BE2C (cell line): ENCODE measurements at regions not wholly inside any gene's neighbourhood (a gene's known extent, or its start where the extent isn't known, plus 50 kb on each side); places are given as distances from the start of the nearest gene placed in this dataset.

Source experiments
- DNase-seq: peaks from one replicate; pipeline ENCODE4 v3.0.0-alpha.2; 2020
- H3K27me3 ChIP-seq: fragments of 250-450 bp; sonication (Bioruptor Pico); 2 replicates; pipeline ENCODE4 v1.5.1; 2020; ENCODE audit warnings: mild to moderate bottlenecking
- H3K36me3 ChIP-seq: fragments of 250-450 bp; sonication (Bioruptor Pico); 2 replicates; pipeline ENCODE4 v1.5.1; 2020; ENCODE audit warnings: mild to moderate bottlenecking
- H3K4me1 ChIP-seq: fragments of 250-450 bp; sonication (Bioruptor Pico); 2 replicates; pipeline ENCODE4 v1.5.1; 2020
- H3K4me3 ChIP-seq: 2 replicates; pipeline ENCODE4 v1.5.1; 2011; ENCODE audit warnings: low read depth, low read length
- H3K9me3 ChIP-seq: fragments of 250-450 bp; sonication (Bioruptor Pico); 2 replicates; pipeline ENCODE4 v1.5.1; 2020
- TF ChIP-seq, protein P1 (sequence below): IDR thresholded peaks from 2 replicates; pipeline ENCODE4 v1.5.1; 2012; ENCODE audit warnings: mild to moderate bottlenecking, low read depth, low read length

- Histone ChIP-seq H3K9me3 (no peaks in the 10 kb centered on the region), H3K4me1 (no peaks in the 10 kb centered on the region), H3K4me3 (no peak overlapping the region), H3K36me3 (no peaks in the 10 kb centered on the region), H3K27me3 (no peaks in the 10 kb centered on the region; the same call in 1 of the 2 replicates)
- TF ChIP-seq, protein P1, sequence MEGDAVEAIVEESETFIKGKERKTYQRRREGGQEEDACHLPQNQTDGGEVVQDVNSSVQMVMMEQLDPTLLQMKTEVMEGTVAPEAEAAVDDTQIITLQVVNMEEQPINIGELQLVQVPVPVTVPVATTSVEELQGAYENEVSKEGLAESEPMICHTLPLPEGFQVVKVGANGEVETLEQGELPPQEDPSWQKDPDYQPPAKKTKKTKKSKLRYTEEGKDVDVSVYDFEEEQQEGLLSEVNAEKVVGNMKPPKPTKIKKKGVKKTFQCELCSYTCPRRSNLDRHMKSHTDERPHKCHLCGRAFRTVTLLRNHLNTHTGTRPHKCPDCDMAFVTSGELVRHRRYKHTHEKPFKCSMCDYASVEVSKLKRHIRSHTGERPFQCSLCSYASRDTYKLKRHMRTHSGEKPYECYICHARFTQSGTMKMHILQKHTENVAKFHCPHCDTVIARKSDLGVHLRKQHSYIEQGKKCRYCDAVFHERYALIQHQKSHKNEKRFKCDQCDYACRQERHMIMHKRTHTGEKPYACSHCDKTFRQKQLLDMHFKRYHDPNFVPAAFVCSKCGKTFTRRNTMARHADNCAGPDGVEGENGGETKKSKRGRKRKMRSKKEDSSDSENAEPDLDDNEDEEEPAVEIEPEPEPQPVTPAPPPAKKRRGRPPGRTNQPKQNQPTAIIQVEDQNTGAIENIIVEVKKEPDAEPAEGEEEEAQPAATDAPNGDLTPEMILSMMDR = no peak
- no peak for DNase-seq
Measured at GRCh38 chr5:135776457-135776856, 58.0 kb upstream of the SLC25A48 start.

DNA sequence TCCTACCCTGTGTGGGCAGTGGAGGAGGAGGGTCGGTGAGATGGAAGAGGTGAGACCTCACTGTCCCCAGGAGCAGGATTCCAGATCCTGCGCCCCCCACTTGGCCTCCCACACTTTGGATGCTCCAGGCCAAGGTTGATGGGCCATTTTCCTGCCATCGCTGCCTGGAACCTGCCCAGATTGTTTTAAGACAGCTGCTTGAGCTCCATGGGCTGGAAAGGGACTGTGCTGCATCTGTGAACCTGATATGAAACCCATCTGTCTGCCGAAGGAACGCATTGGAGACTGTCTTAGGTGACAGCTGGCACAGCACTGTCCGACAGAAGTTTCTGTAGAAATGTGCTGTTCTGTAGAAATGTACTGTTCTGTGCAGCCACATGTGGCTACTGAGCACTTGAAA, 72.7 kb upstream of the SLC25A48 start:
- no peak for DNase-seq
- TF ChIP-seq, protein P1 = no peak
- no peaks in the 10 kb centered on the region for H3K9me3 ChIP-seq
- no peaks in the 10 kb centered on the region for H3K36me3 ChIP-seq
- peaks cover 12% of the 10 kb centered on the region for H3K27me3 ChIP-seq
- no peak overlapping the region for H3K4me3 ChIP-seq
- no peaks in the 10 kb centered on the region for H3K4me1 ChIP-seq

- no peak overlapping the region for H3K4me3 ChIP-seq
- peaks cover 12% of the 10 kb centered on the region for H3K27me3 ChIP-seq
- H3K36me3 ChIP-seq = no peaks in the 10 kb centered on the region
- no peaks in the 10 kb centered on the region for H3K9me3 ChIP-seq
- no peak for DNase-seq
- no peaks in the 10 kb centered on the region for H3K4me1 ChIP-seq
- TF ChIP-seq, protein P1 = no peak
Measured at GRCh38 chr5:135759149-135759784, 75.2 kb upstream of the SLC25A48 start.

DNA sequence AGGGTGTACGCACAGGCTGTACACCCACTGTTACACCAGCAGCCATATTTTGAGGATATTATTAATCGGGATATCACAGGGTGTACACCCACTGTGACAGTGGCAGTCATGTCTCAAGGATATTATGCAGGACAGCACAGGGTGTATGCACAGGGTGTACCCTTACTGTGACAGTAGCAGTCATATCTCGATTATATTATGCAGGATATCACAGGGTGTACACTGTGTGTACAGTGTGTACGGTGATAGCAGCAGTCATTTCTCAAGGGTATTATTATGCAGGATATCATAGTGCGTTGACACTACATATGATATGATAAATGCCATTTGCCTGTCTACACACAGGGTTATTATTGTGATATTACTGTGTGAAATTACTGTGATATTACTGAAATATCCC, 80.5 kb upstream of the SLC25A48 start:
- no peak for DNase-seq
- Histone ChIP-seq H3K36me3 (no peaks in the 10 kb centered on the region), H3K4me1 (no peaks in the 10 kb centered on the region), H3K27me3 (no peaks in the 10 kb centered on the region), H3K9me3 (no peaks in the 10 kb centered on the region), H3K4me3 (no peak overlapping the region)
- TF ChIP-seq, protein P1 = no peak

GRCh38 chr5:135750506-135750905, 84.0 kb upstream of the SLC25A48 start:
- H3K9me3 ChIP-seq = no peaks in the 10 kb centered on the region; the same call in 1 of the 2 replicates
- no peak for DNase-seq

GRCh38 chr5:135747824-135748223, 86.6 kb upstream of the SLC25A48 start:
- Histone ChIP-seq H3K9me3 (no peaks in the 10 kb centered on the region; the same call in none of the 2 replicates), H3K4me1 (no peaks in the 10 kb centered on the region), H3K36me3 (no peaks in the 10 kb centered on the region), H3K27me3 (no peaks in the 10 kb centered on the region; the same call in 1 of the 2 replicates), H3K4me3 (no peak overlapping the region)
- TF ChIP-seq, protein P1 = no peak
- no peak for DNase-seq

More at GRCh38 chr5:135750506-135750905, 84.0 kb upstream of the SLC25A48 start:
- H3K27me3 ChIP-seq = no peaks in the 10 kb centered on the region; the same call in 1 of the 2 replicates
- no peaks in the 10 kb centered on the region for H3K36me3 ChIP-seq
- no peak overlapping the region for H3K4me3 ChIP-seq
- H3K4me1 ChIP-seq = no peaks in the 10 kb centered on the region
- TF ChIP-seq, protein P1 = peak; percentile 24; the same call in 1 of the 2 replicates
